Stimulated activated CD4-positive, alpha-beta T cell treated with anti-CD3 and anti-CD28 coated beads, Interleukin-1b, Interleukin-23, amount 100 ng/mL, for 48 hours (primary cell): ENCODE measurements at regions not wholly inside any gene's neighbourhood (a gene's known extent, or its start where the extent isn't known, plus 50 kb on each side); places are given as distances from the start of the nearest gene placed in this dataset.

Experiments
- DNase-seq: peaks from one replicate; pipeline ENCODE4 v3.0.0-alpha.2; 2020

- no peak for DNase-seq
These were observed 161.0 kb downstream of the HERPUD2 start for GRCh38 chr7:35533902-35534301.

- DNase-seq, result no peak
These were observed 164.5 kb downstream of the HERPUD2 start for GRCh38 chr7:35530124-35531109.

- DNase-seq, result no peak
These were observed 165.2 kb downstream of the HERPUD2 start for GRCh38 chr7:35529713-35530112.

- DNase-seq, result no peak
These were observed 166.5 kb downstream of the HERPUD2 start for GRCh38 chr7:35528381-35528977.

GRCh38 chr7:35526645-35527044 is 168.3 kb downstream of the HERPUD2 start:
- no peak for DNase-seq

GRCh38 chr7:35524112-35524804 is 170.7 kb downstream of the HERPUD2 start:
- no peak for DNase-seq

- DNase-seq, result no peak
These were observed 171.6 kb downstream of the HERPUD2 start for GRCh38 chr7:35523292-35523691.

- DNase-seq, result no peak
These were observed 172.2 kb downstream of the HERPUD2 start for GRCh38 chr7:35522697-35523096.

- DNase-seq, result no peak
These were observed 173.0 kb downstream of the HERPUD2 start for GRCh38 chr7:35521941-35522340.

- no peak for DNase-seq
These were observed 173.9 kb downstream of the HERPUD2 start for GRCh38 chr7:35520810-35521625.

GRCh38 chr7:35519971-35520809 is 174.7 kb downstream of the HERPUD2 start:
- DNase-seq, result peak; percentile 54

- DNase-seq, result no peak
These were observed 176.2 kb downstream of the HERPUD2 start for GRCh38 chr7:35518767-35519166.

- DNase-seq, result no peak
These were observed 178.4 kb downstream of the HERPUD2 start for GRCh38 chr7:35516498-35516897.

GRCh38 chr7:35513828-35514227 is 181.1 kb downstream of the HERPUD2 start:
- no peak for DNase-seq

GRCh38 chr7:35513195-35513594 is 181.7 kb downstream of the HERPUD2 start:
- no peak for DNase-seq

GRCh38 chr7:35512716-35513115 is 182.2 kb downstream of the HERPUD2 start:
- no peak for DNase-seq

GRCh38 chr7:35508623-35509400 is 186.1 kb downstream of the HERPUD2 start:
- DNase-seq, result no peak

GRCh38 chr7:35505066-35505465 is 189.9 kb downstream of the HERPUD2 start:
- DNase-seq, result no peak

- no peak for DNase-seq
These were observed 190.6 kb downstream of the HERPUD2 start for GRCh38 chr7:35504365-35504764.

GRCh38 chr7:35501681-35502080 is 193.3 kb downstream of the HERPUD2 start:
- DNase-seq, result no peak

GRCh38 chr7:35499226-35499625 is 195.7 kb downstream of the HERPUD2 start:
- no peak for DNase-seq
